ENCODE measurements at regions not wholly inside any gene's neighbourhood (a gene's known extent, or its start where the extent isn't known, plus 50 kb on each side); places are given as distances from the start of the nearest gene placed in this dataset.

- TF ChIP-seq CTCF (conservative IDR thresholded peaks at IDR 0.05) (no peak), ZFX (IDR thresholded peaks at IDR 0.05) (no peak)
Measured at GRCh38 chr13:86368924-86369323, 569.7 kb upstream of the SLITRK6 start.
